ENCODE measurements at regions not wholly inside any gene's neighbourhood (a gene's known extent, or its start where the extent isn't known, plus 50 kb on each side); places are given as distances from the start of the nearest gene placed in this dataset.
"Not testable (repeated sequence)": the region's sequence is repeated elsewhere in the genome, so short reads cannot be mapped to it uniquely, and the experiment has no call there.

GRCh38 chr4:49117951-49118350 is 131.9 kb downstream of the CWH43 start:
- DNase-seq = not testable (repeated sequence)

- not testable (repeated sequence) for DNase-seq
These were observed 132.5 kb downstream of the CWH43 start for GRCh38 chr4:49118379-49119212.

- not testable (repeated sequence) for DNase-seq
These were observed 133.3 kb downstream of the CWH43 start for GRCh38 chr4:49119345-49119744.

- DNase-seq = peak in 1 of 2 donors; percentile 21
These were observed 134.1 kb downstream of the CWH43 start for GRCh38 chr4:49120042-49120779.

- DNase-seq = peak; percentile 25 to 58
These were observed 134.7 kb downstream of the CWH43 start for GRCh38 chr4:49120804-49121203.

- DNase-seq = not testable (repeated sequence)
These were observed 140.4 kb downstream of the CWH43 start for GRCh38 chr4:49126443-49126842.

- DNase-seq = not testable (repeated sequence)
These were observed 140.8 kb downstream of the CWH43 start for GRCh38 chr4:49126858-49127257.

- DNase-seq = not testable (repeated sequence)
These were observed 143.3 kb downstream of the CWH43 start for GRCh38 chr4:49129385-49129784.

- DNase-seq = not testable (repeated sequence)
These were observed 143.8 kb downstream of the CWH43 start for GRCh38 chr4:49129870-49130269.

GRCh38 chr4:49130724-49131123 is 144.6 kb downstream of the CWH43 start:
- DNase-seq = not testable (repeated sequence)

- not testable (repeated sequence) for DNase-seq
These were observed 151.0 kb downstream of the CWH43 start for GRCh38 chr4:49137043-49137442.

- DNase-seq = not testable (repeated sequence)
These were observed 151.9 kb downstream of the CWH43 start for GRCh38 chr4:49137961-49138360.

- DNase-seq = not testable (repeated sequence)
These were observed 152.7 kb downstream of the CWH43 start for GRCh38 chr4:49138818-49139217.

- DNase-seq = not testable (repeated sequence)
These were observed 153.4 kb downstream of the CWH43 start for GRCh38 chr4:49139513-49139912.

- not testable (repeated sequence) for DNase-seq
These were observed 154.3 kb downstream of the CWH43 start for GRCh38 chr4:49140351-49140750.

GRCh38 chr4:49141955-49142354 is 155.9 kb downstream of the CWH43 start:
- not testable (repeated sequence) for DNase-seq

- DNase-seq = not testable (repeated sequence)
These were observed 161.1 kb downstream of the CWH43 start for GRCh38 chr4:49147143-49147542.

- not testable (repeated sequence) for DNase-seq
These were observed 161.5 kb downstream of the CWH43 start for GRCh38 chr4:49147596-49147995.

- DNase-seq = peak; percentile 53 to 92
These were observed 163.2 kb downstream of the CWH43 start for GRCh38 chr4:49149006-49149975.

- not testable (repeated sequence) for DNase-seq
These were observed 164.4 kb downstream of the CWH43 start for GRCh38 chr4:49150351-49151083.

- not testable (repeated sequence) for DNase-seq
These were observed 166.9 kb downstream of the CWH43 start for GRCh38 chr4:49153011-49153410.

Data from inflammatory macrophage treated with lipopolysaccharide for 1 hour (primary cell).